GM18861 (cell line): ENCODE measurements at regions not wholly inside any gene's neighbourhood (a gene's known extent, or its start where the extent isn't known, plus 50 kb on each side); places are given as distances from the start of the nearest gene placed in this dataset.
A peak's percentile ranks its signal among the peaks of the same experiment; 100 is the strongest.

ENCODE experiments used
- ATAC-seq: cut with Tn5 transposase; IDR thresholded peaks from one replicate; pipeline ENCODE4 v1.9.1; 2021; ENCODE audit not compliant: unreplicated experiment

DNA sequence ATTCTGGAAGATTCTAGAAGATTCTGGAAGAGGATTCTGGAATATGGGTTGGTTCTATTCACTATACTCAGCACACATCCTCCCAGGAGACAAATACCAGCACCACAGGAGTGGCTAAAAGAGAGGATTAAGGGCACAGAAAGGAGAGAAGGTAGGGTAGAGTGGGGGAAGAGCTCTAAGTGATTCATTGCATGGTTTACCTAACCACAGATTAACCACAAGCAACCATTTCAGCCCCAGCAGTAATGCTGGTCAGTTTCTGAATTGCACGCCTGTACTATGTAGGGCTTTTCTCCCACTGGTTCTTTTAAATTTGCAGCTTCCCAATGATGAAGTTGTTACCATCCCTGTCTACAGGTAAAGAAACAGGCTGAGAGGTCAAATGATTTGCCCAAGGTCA lies 192.7 kb upstream of the PMEPA1 start:
- ATAC-seq, result peak; percentile 82

DNA sequence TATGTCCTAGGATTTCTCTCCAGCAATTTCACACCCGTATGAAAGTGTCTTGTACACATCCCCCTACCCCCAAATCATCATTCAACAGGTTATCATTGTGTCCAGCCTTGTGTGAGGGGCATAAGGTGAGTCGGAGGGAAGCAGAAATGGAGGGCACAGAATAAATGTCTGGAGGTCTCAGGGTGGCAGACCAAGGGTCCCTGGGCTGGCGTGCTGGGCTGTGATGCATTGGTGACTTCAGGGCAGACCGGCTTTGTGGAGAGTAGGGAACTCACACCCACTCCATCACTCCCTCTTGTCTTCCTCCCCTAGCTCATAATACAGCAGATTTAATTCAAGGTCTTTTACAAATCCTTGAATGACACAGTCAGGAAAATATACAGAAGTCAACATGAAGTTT lies 191.7 kb upstream of the PMEPA1 start:
- ATAC-seq, result no peak

DNA sequence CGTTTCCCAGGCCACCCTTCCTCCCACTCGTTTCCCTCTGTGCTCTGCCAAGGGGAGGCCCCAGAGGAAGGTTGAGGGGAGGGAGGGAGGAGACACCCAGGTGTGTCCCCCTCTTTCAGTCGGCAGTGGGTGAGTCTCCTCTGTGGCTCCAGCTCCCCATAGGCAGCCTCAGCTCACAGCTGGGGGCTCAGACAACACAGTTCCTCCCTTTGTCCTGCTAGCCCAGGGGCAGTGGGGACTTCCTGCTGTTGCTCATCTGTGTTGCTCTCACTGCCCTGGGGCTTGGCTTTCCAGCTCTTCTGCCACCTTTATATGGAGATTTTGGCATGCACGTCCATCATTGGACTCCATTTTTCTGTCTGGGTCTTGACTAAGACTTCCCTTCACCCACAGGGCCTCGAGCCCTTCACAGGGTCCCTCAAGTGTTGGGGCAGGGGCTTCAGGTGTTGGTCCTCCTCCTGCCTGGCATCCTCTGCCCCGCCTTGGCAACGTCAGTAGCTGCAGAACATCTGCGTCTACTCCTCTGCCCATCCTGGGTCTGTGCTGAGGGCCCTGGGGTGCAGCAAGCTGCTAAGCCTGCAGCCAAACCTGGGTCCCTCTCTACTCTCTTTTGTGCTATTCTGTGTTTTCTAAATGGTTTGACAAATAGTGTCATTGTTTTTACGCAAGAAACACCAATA lies 190.6 kb upstream of the PMEPA1 start:
- no peak for ATAC-seq

DNA sequence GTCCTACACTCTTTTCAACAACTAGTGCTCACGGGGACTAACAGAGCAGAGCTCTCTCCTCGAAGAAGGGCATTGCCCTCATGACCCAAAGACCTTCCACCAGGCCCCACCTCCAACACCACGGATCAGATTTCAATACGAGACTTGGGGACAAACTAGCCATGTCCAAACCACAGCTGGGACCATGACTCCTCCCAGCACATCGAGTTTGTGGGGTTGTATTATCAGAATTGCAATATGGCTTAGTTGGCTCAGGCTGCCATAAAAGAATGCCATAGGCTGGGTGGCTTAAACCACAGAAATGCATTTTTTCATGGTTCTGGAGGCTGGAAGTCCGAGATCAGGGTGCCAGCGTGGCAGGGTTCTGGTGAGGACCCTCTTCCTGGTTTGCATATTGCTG lies 189.7 kb upstream of the PMEPA1 start:
- ATAC-seq, result no peak

DNA sequence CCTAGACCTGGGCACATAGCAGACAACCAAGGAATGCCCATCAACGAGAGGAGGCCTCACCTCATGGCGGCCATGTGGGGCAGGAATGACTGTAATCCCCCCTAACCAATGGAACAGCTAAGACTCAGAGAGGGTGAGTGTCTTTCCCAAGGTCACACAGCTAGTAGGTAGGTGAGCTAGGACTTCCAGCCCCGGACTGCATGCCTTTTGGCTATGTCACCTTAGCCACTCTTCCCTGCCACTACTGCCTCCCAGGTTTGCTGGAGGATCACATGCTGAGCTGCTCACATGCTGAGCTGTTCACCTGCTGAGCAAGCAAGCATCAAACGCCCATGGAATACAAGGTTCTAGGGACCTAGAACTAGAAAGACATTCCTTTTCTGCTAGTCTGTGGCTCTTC lies 188.5 kb upstream of the PMEPA1 start:
- no peak for ATAC-seq

DNA sequence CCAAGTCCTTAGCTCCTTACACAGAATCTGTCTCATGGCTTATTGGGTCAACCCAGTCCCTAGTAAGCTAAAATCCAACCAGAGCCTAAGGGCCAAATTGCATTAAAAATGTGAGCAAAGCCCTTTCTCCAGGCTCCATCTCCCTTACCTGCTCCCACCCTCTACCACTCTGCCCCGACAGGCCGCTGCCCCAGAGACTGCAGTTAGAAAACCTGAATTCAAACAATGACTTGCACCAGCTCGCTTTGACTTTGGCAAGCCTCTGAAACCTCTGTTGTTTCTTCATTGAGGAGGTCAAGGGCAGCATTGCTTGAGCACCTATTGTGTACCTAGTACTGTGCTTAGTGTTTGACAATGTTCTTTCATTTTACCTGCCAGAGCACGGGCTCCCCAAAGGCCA lies 188.1 kb upstream of the PMEPA1 start:
- no peak for ATAC-seq

DNA sequence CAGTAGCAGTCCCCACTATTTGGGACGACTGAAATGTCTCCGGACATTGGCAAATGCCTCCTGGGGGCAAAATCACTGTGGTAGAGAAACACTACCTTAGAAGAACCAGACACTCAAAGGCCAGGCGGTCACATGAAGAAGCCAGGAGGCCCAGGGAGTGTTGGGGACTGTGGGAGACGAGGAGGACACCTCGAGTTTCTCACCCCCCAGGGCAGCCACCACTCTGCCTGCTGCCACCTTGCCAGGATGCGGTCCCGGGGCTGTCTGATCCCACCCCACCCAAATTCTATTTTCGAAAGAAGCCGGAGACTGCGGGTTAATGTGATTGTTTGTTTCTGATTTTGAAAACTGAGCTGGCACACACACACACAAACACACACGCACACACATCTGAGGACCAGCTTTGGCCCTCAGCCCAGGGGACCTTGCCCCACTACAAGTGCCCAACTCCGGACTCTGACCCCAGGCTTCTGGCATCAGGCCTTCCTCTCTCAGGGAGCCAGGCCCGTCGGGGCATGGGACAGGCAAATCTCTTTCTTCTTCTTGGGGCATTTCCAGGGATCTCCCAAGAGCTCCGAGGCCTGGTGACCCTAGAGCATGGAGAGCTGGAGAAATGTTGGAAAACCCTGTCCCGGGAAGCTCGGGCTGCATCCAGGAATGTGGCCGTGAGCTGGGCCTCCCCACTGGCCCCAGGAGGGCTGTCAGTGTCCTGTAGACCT lies 187.5 kb upstream of the PMEPA1 start:
- no peak for ATAC-seq

DNA sequence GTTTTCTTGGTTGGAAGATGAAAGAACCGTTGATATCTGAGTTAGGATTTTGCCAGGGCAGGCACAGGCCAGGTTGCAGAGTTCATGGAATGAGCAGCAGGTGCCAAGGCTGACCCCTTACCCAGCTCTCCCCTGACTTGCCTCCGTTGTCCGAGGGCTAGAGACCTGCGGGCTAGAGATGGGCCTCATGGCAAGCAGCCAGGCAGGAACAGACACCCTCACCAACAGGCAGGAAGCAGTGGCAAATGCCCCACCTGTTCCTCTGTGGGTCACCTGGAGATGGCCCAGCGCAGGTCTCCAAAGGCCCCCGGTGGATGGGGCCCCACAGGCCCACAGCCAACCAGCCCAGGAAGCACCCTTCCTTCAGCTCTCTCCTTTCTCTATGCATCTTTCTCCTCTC lies 186.7 kb upstream of the PMEPA1 start:
- no peak for ATAC-seq

DNA sequence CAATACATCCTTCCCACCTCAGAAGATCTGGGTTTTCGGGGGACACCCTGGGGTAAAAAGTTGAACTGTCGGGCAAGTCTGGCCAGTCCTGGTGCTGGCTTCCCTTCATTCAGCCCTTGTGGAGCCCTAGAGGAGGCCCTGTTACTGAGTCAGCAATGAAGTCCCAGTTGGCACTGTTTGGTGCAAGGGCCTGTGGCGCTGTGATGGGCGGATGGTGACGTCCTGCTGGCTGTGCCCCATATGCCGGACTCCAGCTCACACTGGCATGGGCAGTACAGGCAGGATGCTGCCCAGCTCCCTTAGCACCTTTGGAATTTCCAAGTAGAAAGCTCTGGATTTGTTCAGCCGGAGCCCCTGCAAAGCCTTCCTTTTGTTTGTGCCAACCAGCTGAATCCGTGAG lies 186.2 kb upstream of the PMEPA1 start:
- ATAC-seq, result no peak

DNA sequence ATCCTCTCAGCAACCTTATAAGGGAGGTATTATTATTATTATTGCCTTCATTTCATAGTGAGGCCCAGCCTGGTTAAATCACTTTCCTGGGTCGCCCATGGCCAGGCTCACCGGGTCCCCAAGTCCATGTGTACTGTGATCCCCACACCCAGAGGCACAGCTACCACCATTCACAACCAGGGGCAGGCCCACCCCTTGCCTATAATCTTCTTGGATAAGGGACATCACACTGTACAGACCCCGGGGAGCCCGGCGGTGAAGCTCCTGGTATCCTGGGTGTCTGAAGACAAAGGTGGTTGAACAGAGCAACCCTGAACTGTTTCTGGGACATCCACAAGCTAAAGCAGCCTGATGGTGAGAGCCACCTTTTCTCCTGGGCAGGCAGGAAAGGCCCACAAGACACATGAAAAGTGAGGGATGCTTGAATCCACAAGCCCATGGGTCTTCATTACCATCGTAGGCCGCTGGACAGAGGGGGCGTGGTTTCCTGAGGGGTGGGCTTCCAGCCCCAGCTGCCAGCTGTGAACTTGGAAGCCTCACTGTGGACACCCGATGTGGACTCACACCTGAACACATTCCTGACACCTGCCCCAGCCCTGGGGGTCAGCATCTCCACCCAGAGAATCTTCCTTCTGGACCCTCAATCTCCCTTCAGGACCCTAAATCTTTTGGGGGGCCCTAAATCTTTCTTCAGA lies 185.5 kb upstream of the PMEPA1 start:
- no peak for ATAC-seq

DNA sequence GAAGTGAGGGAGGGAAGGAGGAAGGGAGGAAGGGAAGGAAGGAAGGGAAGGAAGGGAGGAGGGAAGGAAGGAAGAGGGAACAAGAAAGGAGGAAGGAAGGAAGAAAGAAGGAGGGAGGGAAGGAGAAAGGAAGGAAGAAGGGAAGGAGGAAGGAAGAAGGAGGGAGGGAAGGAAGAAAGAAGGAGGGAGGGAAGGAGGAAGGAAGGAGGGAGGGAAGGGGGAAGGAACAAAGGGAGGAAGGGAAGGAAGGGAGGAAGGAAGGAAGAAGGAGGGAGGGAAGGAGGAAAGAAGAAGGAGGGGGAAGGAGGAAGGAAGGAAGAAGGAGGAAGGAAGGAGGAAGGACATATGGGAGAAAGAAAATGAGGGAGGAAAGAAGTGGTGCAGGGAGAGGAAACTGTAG lies 184.7 kb upstream of the PMEPA1 start:
- no peak for ATAC-seq

DNA sequence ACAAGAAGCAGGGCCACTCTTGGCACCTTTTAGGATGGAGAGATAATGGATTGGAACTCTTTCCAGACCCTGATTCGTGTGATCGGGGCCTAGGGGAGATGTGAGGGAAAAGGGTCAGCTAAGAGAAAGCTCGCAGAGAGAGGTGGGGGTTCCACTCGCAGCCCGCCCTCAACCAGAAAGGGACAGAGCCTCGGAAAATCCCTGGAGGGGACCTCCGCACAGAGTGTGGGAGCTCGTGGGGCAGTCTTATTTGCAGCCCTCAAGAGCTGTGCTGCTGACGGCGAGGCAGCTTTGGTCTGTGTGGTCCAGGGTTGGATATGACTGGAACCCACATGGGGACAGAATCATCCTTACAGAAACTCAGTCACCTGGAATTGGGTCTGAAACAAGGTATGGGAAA lies 184.3 kb upstream of the PMEPA1 start:
- ATAC-seq, result no peak

DNA sequence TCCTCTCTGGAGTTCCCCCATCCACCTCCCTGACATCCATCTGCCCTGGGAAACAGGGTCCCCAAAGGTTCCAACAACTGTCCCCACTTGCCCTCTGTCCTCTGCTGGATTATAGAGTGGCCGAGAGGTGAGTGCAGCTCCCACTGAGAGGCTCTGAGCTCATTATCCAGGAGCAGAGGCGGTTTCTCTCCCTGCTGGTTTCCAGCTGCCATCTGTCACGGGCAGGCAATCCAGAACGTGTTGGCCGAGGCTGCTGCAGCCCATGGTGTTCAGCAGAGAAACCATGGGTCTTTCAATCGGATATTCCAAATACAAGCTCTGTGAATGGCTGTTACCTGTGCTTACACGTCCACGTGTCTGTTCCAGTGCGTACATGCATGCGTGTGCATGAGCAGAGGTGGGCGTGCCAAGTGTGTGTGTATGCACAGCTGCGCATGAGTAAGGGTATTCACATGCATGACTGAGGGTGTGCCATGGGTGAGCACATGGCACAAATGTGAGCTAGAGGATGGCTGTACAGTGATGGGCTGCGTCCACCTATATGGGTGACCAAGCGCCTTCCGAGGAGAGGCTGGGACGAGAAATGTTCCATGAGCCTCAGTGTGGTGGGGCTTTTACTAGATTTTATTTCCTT lies 183.7 kb upstream of the PMEPA1 start:
- no peak for ATAC-seq

DNA sequence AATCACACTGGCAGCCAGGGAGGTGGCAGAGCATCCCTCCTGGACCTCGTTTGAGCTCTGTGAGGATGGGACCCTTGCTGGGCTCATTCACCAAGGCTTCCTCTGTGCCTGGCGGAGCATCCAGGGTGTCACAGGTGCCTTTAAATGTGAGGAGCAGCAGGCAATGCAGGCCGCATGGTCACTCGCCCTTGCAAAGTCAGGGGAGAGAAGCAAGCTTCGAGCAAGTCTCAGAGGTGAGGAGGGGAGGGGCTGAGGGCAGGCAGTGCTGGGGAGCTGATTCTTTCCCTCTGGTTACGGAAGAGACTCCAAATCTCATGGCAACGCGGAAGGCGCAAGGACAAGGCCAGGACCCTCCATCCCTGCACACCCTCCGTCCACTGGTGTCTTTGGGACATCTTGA lies 182.7 kb upstream of the PMEPA1 start:
- ATAC-seq, result no peak

DNA sequence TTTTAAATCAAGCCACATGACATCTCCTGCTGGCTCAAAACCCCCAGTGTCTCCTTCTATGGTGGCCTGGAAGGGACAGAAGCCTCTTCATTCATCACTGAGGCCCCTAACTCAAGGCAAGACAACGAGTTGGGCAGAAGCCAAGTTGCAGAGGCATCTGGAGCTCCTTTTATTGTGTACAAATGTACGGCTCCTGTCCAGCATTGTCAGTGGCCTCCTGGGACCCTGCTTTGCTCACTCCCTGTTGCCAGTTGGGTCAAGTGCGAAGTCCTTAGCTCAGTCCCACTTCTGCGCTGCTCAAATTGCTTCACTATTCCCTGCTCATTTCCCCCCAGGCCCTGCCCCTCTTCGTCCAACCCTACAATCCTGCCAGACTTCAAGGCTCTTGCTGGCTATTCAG lies 181.2 kb upstream of the PMEPA1 start:
- no peak for ATAC-seq

DNA sequence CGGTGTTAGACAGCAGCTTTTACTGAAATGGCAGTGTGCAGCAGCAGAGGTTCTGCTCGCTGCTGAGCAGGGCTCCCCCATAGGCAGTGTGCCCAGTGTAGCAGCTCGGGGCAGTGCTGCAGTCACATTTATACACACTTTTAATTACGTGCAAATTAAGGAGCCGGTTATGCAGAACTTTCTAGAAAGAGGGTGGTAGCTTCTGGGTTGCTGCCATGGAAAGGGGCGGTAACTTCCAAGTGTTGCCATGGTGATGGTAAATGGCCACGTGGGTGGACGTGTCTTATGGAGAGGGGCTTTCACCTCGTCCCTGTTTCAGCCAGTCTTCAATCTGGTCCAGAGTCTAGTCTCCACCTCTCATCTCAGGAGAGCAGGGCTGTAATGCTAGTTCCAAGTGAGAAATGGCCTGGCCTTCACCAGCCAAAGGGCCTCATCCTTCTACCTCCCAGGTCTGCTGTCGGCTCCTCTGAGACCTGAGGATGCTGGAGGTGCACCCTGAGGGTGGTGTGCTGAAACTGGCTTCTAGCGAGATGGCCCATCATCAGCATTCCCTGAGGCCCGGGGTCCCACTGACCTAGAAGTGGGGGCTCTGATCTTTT lies 180.5 kb upstream of the PMEPA1 start:
- no peak for ATAC-seq

DNA sequence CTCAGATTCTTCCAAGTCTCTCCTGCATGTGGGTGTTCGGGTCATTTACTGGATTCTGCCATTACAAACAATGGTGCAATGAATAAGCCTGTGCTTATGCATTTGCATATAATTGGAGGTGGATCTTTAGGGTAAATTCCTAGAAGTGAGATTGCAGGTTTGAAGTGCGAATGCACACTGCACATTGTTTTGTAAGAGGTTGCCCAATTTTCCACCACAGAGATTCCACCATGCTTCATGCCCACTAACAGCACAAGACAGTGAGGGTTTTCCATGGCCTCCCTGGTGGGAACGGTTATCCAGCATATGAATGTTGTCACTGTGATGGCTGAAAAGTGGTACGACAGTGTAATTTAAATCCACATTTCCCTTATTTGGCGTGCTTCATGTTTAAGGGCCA lies 178.8 kb upstream of the PMEPA1 start:
- no peak for ATAC-seq

DNA sequence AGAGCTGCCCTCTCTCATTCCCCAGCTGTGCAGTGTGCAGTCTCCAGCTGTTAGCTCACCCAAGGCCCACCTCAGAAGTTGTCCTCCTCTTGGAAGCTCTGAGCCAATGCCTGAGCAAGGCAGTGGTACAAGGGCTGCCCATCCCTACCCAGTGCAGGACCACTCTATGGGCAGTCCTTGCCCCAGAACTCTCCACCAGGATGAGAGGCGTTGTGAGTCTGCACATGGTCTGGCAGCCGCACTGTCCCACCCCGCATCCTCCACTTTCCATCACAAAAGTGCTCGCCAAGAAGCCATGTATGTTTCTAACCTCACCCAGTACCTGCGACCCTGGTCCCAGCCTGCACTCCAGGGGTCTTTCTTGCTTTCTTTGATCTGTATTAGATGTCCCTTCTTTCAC lies 175.1 kb upstream of the PMEPA1 start:
- ATAC-seq, result no peak

DNA sequence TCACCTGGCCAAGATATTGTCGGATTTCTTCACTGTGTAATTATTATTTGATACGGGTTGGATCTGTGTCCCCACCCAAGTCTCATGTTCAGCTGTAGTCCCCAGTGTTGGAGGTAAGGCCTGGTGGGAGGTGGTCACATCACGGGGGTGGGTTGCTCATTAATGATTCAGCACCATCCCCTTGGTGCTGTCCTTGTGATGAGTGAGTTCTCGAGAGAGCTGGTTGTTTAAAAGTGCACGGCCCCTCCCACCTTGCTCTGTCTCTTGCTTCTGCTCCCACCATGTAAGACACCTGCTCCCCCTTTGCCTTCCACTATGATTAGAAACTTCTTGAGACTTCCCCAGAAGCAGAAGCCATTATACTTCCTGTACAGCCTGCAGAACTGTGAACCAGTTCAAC lies 173.9 kb upstream of the PMEPA1 start:
- ATAC-seq, result no peak

DNA sequence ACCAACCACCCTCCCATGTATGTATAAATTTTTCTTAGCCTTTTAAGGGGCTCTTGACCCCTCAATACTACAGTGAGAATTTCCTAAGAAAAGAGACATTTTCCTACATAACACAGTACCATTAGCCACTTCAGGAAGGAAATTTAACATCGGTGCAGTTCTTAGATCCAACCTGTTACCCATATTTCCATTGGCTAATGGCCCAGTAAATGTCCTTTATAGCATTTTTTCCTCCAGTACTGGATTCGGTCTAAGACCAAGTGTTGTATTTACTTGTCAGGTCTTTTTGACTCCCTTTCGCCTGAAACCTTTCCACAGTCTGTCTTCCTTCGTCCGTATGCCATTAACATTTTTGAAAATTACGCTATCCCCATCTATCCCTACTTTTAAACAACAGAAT lies 173.4 kb upstream of the PMEPA1 start:
- ATAC-seq, result no peak

DNA sequence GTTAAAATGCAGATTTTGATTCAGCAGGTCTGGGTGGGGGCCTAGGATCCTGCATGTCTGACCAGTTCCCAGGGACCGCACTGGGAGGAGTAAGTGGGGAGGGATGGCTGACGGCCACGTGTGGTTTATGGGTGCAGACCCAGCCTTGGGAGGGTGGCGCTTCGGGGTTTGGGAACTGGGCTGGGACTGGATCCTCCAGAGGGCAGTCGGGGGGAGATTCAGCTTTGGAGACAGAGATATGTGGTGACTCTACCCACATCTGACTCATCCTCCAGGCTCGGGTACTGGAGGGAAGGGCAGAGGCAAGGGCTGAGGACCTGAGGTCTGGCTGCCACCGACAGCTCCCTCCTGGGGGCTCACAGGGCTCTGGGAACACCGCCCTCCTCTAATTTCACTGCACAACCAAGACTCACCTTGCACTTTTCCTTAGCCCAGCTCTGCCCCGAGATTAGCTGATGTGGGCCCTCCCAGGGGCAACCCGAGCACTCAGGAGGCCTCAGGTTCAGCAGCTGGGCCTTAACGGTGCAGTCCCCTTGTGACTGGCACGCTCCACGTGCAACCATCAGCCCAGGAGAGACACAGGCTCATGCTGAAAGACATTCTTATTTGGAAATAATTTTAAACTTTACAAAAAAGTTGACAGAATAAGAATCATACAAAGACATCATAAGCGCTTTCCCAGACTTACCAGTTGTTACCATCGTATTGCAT lies 172.8 kb upstream of the PMEPA1 start:
- ATAC-seq, result no peak
